ENCODE measurements at regions not wholly inside any gene's neighbourhood (a gene's known extent, or its start where the extent isn't known, plus 50 kb on each side); places are given as distances from the start of the nearest gene placed in this dataset.
"Not testable (repeated sequence)": the region's sequence is repeated elsewhere in the genome, so short reads cannot be mapped to it uniquely, and the experiment has no call there.

DNA sequence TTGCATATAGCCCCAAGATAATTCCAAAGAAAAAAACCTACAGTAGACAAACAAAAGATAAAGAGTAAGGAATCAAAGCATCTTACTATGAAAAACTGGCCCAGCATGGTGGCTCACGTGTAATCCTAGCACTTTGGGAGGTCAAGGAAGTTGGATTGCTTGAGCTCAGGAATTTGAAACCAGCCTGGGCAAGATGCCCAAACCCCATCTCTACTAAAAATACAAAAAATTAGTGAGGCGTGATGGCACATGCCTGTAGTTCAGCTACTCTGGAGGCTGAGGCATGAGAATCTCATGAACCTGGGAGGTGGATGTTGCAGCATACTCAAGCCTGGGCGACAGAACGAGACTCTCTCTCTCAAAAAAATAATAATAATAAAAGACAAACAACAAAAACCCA is 764.7 kb upstream of the KIF2B start:
- DNase-seq (ENCODE audit: low read depth) = no peak

DNA sequence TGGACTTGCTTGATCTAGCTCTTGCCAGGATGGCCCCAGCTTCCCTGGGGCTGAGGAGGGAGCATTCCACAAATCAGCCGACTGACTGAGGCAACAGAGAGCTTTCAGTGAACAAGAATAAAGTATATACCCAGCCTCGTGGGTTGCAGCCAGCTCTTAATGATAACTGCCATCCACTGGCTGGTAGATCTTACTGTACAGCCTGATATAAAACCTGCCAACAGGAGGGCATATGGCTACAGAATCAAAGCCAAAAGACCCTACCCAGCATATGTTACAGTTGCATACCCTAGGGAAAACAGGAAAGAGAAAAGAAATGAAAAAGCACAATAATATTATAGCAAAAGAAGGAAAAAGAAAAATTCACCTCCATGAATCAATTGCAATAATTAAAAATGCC is 775.9 kb upstream of the KIF2B start:
- no peak for DNase-seq (ENCODE audit: low read depth)

DNA sequence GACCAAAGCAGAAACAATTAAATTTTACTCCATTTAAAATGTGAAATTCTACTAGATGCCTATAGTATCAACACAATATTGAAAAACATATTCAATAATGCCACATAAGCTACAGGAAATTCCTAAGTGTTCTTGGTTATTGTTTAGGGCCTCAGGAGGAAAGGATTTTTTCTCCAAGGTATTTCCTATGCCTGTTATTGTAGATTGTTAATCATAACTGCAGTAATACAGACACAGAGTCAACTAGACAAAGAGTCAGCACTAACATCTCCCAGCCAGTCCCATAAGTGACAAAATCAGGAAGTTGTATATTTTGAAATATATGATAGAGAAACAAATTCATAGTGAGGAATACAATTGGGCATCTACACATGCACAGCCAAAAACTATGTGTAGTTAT is 782.7 kb upstream of the KIF2B start:
- DNase-seq (ENCODE audit: low read depth) = no peak

DNA sequence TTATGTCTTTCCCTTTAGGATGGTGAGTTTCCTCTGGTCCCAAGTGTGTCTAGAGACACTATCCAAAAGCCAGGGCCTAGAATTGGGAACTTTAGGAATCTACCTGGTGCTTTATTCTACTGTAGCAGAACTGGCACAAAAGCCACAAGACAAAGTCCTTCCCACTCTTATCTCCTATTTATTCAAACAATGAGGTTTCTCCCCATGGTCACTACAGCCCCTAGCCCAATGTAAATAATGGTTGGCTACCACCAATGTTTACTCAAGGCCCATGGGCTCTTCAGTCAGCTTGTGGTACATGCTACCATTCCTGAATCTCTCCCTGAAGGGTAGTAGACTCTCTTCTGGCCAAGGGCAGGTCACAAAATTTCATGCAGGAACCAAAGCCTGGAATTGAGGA is 789.4 kb upstream of the KIF2B start:
- DNase-seq (ENCODE audit: low read depth) = no peak

DNA sequence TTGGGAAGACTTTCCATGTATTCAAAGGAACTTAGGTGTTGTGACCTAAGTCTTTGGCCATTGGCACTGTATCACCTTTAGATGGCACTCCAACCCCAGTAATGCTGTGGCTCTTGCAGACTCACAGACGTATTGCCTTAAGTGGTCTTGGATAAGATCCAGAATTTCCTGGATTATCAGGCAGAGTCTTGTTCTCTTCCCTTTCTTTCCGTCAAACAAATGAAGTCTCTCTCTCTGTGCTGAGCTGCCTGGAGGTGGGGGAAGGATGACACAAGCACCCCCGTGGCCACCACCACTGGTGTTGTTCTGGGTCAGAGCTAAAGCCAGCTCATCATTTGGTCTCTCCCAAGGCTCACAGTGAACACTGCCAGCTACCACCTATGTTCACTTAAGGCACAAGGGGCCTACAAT is 789.9 kb upstream of the KIF2B start:
- DNase-seq (ENCODE audit: low read depth) = no peak

DNA sequence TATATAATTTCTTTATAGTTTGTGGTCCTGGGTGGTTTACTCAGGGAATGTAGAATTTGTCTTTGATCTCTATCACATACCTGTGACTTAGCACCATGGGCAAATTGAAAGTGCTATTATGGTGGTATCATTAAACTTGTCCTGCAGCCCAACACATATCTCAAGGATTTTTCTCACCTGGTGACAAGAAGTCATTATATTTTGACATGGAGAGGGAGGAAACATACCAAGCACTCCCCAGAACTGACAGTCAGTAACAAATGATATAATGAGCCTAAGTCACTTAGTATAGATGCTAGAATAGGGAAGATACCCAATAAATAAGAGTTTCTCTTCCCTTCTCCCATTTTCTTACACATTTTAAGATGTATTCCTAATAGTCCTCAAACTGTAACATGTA is 805.5 kb upstream of the KIF2B start:
- DNase-seq (ENCODE audit: low read depth) = no peak

DNA sequence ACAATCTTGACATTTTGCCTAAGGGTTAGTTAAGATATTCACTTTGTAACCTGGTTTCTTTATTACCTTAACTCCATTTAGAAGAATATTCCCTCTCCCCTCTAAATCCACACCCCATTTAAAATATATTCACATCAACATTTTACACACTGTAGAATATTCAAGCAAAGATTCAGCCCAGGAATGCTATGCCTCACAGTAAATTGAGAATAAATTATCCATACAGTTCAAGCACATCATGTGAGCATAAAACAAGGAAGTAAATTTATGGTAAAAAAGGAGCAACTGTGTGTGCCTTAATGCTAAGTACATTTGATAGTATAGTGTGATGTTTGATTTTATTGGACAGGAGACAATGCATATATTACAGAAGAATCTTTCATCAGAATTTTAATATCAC is 806.6 kb upstream of the KIF2B start:
- no peak for DNase-seq (ENCODE audit: low read depth)

DNA sequence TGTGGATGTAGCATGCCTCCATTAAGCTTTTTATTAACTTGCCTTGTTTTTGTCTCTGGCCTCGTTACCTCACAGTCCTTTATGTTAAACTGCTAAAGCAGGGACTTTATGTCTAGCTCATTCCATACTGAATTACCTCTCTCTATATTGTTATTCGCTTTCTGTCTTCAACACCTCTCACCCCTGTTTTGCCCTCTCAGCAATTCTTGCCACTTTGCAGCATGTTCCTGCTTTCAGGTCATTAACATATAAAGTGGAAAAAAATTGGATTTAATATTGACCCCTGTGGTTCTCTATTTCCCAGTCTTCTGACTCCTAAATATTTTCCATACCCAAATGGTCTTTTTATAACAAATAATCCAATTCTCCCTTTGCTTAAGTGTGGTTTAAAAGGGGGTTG is 810.4 kb upstream of the KIF2B start:
- no peak for DNase-seq (ENCODE audit: low read depth)

DNA sequence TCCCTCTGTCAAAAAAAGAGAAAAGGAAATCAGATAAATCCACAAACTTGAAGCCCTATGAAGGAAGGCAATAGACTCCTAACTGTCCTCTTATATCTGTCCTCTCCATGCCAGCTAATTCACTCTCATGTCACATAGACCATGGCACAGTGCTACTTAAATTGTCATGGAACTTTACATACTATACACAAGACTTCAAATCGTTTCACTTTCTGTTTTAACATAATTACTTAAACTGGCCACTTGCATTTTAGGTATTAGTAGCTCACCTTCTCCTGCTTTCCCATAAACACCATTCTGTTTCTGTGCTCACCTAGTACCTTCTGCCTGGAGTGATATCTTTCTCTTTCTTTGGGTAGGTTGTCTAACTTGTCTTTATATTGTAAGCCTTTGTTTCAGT is 816.7 kb upstream of the KIF2B start:
- DNase-seq (ENCODE audit: low read depth) = no peak

DNA sequence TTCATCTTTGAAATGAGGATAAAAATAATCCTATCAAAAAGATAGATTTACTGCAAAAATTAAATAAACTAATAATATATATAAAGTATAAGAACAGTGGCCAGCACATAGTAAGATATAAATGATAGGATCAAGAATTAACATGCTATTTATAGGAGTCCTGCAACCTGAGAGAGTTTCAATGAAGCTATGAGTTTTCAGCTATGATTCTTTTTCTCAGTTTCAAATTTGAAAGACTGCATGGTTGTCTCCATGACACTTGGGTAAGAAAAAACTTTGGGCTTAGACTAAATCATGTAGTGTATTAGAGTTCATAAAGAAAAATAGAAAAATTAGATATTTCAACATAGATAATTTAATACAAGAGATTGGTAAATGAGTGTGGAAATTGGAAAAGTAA is 817.8 kb upstream of the KIF2B start:
- DNase-seq (ENCODE audit: low read depth) = no peak

DNA sequence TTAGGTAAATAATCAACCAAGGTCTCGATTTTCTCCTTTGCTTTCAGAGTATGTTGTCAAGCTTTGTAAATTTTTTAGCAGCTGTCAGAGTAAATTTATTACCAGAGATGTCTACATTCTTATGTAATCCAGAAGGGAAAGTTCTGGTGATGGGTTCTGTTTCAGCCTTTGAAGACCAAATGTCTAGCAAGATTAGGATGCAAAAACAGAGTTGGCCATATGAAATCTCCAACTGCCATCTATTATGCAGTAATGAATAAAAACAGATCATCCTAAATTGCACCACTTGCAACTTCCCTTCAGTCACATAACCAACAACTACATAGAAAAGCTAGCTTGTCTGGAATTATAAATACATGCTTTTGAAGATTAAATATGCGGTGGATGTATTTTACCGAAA is 826.8 kb upstream of the KIF2B start:
- DNase-seq (ENCODE audit: low read depth) = no peak

DNA sequence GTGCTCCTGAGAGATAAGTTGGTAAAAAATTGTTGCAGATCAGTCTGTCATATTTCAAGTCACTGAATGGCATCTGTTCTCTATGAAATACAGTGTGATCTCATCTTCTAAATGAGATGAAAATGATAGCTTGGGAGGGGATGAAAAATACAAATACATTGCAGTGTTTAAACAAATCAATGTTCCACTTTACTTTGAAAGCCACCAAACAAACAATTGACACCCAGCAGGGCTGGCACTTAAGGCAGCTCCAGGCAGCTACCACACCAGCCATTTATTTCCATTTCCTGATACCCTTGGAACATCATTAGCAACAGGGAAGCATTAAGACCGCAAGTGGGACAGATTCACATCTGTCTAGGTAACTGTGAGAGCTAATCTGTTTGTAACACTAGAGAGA is 827.6 kb upstream of the KIF2B start:
- no peak for DNase-seq (ENCODE audit: low read depth)

DNA sequence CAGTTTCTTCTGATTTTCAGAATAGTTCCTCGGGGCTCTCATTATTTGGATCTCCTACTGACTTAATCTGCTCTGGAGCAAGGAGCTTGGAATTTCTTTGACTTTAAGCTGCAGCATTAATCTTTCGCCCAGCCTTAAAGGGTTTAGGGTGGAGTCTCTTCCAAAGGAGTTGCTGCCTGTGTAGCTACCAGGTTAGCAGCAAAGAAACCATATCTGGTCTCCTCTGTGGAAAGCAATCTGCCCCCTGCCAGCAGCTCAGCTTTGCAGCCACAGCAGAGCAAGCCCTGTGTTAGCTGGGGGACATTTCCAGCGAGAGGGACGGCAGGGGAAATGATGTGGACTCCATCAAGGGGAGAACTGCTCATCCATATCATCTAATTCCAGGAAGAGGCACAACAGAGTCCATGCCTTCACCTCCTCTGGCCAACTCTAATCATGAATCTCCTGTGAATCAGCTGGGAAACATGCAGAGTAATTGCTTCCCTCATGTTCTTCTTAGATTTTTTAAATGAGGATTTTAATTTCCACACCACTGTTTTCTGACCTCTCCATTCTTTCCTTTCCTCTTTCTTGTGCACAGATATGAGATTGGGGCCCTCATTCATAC is 827.6 kb upstream of the CA10 start:
- no peak for DNase-seq (ENCODE audit: low read depth)

DNA sequence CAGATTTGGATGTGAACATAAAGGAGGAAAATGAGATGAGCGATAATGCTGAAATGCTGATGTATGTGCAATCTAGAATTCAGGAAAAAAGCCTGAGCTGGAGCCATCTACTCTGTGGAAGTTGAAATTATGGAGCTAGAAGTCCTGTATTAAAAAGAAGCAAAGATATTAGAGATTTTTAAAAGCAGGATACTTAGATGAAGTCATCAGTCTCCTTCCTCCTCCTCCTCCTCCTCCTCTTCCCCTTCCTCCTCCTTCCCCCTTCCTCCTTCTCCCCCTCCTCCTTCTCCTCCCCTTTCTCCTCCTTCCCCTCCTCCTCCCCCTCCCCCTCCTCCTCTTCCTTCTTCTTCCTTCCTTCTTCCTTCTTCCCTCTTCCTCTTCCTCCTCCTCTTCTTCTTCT is 823.8 kb upstream of the CA10 start:
- no peak for DNase-seq (ENCODE audit: low read depth)

DNA sequence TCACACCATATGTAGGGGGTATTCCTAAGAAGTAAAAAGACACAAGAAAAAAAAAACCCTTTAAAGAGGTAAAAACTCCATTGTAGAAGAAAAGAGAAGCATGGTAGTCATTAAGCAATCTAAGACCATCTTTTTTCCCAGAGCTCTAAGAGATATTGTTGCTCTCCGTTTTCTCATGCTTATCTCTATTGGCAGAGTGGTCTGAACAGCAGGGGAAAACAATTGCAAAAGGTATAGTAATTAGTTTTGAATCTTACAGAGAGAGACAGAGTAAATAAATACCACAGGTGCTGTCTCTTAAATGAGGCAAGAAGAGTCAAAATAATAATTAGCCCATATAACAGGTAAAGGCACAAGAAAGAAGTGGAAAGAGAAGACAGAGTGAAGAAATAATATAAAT is 821.4 kb upstream of the CA10 start:
- no peak for DNase-seq (ENCODE audit: low read depth)

DNA sequence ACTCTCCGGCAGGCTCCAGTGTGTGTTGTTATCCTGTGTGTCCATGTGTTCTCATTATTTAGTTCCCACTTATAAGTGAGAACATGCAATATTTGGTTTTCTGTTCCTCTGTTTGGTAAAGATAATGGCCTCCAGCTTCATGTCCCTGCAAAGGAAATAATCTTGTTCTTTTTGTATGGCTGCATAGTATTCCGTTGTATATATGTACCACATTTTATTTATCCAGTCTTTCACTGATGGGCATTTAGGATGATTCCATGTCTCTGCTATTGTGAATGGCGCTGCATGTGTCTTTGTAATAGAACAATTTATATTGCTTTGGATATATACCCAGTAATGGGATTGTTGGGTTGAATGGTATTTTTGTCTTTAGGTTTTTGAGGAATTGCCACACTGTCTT is 807.3 kb upstream of the CA10 start:
- no peak for DNase-seq (ENCODE audit: low read depth)

DNA sequence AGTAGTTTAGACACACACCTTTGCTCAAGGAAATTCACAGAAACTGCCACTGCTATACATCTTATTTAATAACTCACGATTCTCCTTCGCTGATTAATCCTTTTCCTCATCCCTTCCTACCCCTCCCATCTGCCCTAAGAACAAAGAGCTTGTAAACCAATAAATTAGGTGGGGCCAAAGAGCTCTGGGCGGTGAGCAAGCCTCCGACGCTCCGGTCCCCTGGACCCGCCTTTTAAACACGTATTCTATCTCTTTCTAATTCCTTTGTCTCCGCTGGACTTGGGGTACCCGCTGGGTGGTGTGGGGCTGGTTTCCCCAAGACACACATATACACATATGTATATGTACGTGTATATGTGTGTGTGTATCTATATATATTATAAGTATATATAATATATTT is 803.2 kb upstream of the CA10 start:
- not testable (repeated sequence) for DNase-seq (ENCODE audit: low read depth)

DNA sequence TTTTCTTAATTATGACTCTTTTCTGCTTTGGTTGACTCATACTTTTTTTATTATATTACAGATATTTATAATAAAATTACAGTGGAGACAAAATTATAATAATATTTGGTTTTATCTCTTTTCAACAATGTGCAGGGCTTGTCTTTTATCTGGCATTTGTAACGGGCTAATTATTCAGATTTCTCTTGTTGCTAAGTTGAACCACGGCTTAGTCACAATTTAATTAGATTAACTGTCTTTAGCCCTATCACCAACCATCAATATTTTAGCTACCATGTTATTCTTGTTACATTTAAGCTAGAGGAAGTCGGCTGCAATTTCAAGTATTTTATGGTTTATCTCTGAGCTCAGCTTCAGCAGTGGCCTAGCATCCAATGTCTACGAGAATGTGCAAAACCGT is 798.9 kb upstream of the CA10 start:
- no peak for DNase-seq (ENCODE audit: low read depth)

DNA sequence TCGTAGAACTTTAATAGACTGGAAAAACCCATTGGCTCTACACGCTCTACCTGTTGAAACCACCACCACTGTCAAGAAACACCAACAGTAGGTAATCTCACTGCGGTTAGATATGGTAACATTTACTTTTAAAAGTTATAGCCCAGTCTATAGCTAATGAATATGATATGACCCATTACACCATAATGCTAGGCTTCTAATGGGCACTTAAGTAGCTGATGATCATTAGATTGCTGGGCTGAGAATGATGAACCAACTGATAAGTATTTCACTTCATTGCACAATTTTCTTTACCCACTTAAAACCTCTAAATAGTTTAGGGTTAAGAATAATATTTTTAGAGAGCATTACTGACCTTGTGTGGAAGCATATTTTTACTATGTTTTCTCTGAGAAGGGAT is 788.9 kb upstream of the CA10 start:
- no peak for DNase-seq (ENCODE audit: low read depth)

DNA sequence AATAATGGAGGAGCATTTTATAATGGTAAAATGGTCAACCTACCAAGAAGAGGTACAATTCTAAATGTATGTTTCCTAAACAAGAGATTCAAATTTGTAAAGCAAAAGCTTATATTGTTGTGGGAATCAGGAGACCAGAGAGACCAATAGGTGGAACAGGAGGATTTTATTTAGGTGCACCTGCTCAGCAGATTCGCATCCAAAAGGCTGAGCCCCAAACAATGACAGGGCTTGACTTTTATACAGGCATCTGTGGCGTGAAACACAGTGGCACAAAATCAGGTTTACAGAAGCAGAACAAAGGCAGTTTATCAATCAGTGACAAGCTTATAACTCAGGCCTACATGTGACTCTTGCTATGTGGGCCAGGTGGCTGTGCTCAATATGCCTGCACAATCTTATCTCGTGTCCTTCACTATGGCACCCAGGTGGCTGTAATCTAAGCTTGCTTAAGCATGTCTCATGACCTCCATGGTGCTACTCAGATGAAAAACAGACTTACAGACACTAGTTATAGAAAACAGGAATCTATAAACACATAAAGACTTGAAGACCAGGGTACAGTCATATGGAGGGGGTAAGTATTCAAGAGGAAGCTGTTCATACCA is 780.2 kb upstream of the CA10 start:
- DNase-seq (ENCODE audit: low read depth) = no peak

DNA sequence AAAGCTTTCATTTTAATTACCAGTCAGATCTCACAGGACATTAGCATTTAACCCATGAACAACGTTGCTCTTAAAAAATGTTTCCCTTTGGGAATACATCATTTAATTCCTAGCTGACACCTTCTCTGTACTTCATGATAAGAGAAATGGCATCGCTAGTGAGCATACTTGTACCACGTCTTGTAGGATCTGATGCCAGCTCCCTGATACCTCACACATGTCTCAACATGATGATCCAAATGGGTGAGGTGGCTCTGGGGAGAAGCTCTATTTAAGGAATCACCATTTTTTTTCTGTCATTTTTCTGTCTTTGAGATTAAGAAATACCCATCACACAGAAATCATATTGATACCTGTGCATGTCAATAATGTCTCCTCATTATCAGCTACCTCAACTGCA is 772.1 kb upstream of the CA10 start:
- DNase-seq (ENCODE audit: low read depth) = no peak

DNA sequence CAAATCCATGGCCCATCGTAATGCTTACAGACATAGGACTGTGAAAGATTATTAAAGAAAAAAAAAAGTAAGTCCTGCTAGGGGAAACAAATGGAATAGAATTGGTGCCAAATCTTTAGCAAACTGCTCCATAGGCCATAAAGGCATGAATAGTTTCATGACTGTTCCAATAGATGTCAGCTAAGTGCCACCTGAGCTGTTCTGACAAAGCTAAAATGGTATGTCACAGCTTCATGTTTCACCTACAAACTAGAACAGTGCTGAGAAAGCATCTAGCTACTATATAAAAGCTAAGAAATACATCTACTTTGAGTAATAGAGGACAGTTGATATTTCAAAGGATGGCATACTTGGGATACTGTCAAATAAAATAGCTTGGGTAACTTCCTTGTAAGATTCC is 771.6 kb upstream of the CA10 start:
- no peak for DNase-seq (ENCODE audit: low read depth)

DNA sequence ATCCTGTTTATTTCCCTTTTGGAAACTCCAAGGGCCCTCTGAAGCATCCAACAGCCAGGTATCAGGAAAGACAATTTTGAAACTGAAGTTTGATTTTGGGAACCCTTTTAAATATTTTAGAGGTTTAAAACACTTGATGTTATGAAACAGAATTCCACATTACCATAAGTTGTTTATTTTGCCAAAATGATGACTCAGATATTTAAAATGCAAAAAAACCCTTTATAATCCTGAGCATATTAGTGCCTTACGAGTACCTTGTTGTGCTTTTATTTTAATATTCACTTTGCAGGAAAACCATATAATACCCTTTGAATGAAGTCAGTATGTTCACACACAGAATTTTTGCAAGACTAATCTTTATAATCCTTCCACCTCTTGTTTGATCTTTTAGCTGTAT is 765.1 kb upstream of the CA10 start:
- DNase-seq (ENCODE audit: low read depth) = no peak

DNA sequence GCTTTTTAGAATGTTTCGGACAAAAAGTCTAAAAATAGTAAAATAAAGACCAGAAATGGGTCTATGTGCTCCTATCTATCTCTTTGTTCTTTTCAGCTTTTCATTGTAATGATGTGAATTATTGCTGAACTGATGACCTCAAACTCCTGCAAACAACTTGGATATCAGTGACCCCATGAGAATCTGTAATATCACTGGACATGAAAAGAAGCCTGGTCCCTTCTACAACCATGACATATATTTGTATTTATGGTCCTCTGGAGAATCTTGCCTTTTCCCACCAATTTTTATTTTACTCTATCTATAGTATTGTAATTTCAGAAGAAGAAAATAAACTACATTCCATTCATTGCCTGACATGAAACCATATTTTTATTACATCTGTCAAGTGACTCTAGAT is 740.7 kb upstream of the CA10 start:
- no peak for DNase-seq (ENCODE audit: low read depth)

Measured in Daoy (cell line).